HPDE6-E6E7 (cell line): ENCODE measurements at regions not wholly inside any gene's neighbourhood (a gene's known extent, or its start where the extent isn't known, plus 50 kb on each side); places are given as distances from the start of the nearest gene placed in this dataset.

Experiments used
- DNase-seq: peaks from one replicate; pipeline ENCODE4 v3.0.0; 2011; ENCODE audit warnings: missing footprints; ENCODE audit errors: extremely low spot score

- DNase-seq: no peak
These were observed 177.4 kb downstream of the SEC61B start for GRCh38 chr9:99399474-99399873.

DNA sequence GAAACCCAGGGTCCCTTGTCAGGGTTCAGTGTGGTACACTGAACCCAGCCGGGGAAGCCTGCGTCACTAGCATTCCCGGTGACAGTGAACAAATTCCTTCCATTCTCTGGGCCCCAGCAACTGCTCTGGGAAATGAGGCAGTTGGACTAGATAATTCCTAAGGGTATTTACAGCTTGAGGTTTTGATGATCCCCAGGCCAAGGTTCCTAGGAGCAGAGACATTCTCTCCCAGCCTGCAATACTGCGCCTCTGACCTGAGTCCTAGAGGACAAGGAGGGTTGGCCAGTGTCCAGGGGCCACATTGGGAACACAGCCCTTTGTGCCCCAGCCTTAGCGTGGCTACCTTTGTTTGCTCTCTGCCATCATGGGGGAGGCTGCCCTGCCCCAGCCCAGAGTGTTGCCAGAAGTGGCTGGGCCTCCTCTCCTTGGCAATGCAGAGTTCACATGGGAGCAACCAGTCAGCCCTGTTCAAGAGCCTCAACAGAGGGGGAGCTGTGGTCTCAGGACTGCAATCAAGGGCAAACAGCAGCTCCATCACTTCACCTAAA lies 178.2 kb downstream of the SEC61B start:
- DNase-seq: no peak

GRCh38 chr9:99401680-99402504 lies 179.8 kb downstream of the SEC61B start:
- no peak for DNase-seq

- DNase-seq: no peak
These were observed 181.3 kb downstream of the SEC61B start for GRCh38 chr9:99403371-99403770.

GRCh38 chr9:99405359-99405758 lies 183.3 kb downstream of the SEC61B start:
- no peak for DNase-seq

- DNase-seq: no peak
These were observed 184.9 kb downstream of the SEC61B start for GRCh38 chr9:99406939-99407338.

DNA sequence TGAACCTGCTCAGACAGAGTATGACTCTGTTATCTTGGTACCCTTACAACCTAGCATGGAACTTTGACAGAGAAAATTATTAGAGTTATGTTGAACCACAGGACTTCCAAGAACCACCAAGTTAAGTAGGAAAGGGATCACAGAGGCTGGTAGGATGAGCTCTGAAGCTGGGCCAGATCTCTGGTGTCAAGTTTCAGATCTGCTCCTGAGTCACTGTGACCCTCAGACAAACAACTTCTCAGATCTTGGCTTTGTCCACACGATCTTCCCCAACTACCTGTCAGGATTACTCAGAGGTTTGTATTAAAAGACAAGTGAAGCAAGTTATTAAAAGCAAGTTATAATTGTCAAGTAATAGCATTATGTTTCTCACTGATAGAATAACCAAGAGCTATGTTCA lies 189.0 kb downstream of the SEC61B start:
- no peak for DNase-seq

DNA sequence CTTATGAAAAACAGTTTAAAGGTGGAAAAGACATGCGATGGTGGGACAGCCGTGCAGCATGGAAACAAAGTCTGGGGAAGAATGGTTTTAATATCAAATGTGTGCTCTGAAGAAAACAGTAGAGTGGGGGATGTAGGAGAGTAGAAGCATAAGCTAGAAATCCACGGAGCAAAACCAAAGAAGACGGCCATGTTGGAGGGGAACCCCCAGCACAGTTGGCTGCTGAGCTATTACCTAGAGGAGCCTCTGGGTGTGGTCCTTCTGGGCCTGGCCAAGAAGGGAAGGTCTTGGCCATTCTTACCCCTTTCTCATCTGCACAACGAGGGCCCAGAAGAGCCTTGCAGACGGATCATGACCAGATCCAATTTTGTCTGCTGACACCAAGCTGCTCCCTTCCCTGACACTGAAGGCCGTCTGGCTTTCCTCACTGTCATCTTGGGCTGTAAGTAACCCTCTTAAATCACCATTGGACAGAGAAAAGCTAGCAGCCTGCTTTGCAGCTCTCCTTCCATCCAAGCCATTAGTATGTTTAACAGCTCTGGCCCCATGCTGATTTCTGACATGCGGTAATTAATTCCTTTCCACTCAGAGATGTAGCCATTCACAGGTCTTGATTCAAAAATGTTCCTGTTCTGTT lies 189.5 kb downstream of the SEC61B start:
- DNase-seq: no peak

DNA sequence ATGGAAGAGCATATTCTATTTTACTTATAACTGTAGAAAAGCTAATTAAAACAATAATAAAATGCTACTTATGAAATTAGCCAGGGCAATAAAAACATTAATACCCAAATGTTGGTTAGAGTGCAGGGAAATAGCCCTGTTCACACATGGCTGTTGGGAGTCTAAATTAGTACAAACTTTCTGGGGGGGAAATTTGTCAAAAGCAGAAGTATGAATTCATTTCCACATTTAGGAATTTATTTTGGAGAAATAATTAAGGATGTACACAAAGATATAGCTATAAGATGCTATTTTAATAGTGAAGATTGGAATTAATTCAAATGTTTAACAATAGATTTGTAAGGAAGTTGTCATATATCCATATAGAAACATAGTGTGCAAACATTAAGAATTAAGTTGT lies 190.5 kb downstream of the SEC61B start:
- DNase-seq: no peak

- DNase-seq: no peak
These were observed 192.2 kb downstream of the SEC61B start for GRCh38 chr9:99414321-99414720.

- no peak for DNase-seq
These were observed 193.5 kb downstream of the SEC61B start for GRCh38 chr9:99415606-99416005.

DNA sequence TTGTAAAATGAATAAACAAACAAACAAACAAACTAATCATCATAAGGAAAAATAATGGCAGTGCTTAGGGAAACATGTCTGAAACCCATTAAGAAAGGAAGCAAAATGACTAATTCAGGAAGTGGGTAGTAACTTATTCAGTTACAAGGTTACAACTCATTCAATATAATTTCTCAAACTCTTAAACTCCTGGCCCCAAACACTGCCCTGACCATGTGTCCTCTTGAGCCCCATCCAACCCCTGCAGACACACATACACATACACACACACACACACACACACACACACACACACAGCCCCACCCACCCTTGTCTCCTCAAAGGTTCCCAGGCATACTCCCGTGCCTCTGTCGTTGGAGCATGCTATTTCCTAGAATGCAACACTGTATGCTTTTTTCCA lies 193.9 kb downstream of the SEC61B start:
- no peak for DNase-seq

DNA sequence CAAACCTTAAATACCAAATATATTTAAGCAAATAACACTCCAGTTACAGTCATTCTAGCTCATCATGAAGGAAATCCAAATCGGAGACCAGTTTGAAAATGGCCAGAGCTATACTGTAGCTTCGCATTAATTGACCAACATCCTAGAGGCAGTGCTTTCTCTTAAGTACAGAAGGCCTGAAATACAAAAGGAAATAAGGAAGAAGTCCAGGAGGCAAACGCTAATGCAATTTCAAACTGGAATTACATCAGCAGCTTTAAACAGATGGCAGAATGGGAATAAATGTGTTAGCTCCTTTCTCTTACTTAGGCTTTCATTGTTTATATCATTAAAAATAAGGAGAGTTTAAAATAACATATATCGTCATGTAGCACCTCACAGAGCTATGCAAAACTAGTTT lies 197.0 kb downstream of the SEC61B start:
- DNase-seq: no peak

DNA sequence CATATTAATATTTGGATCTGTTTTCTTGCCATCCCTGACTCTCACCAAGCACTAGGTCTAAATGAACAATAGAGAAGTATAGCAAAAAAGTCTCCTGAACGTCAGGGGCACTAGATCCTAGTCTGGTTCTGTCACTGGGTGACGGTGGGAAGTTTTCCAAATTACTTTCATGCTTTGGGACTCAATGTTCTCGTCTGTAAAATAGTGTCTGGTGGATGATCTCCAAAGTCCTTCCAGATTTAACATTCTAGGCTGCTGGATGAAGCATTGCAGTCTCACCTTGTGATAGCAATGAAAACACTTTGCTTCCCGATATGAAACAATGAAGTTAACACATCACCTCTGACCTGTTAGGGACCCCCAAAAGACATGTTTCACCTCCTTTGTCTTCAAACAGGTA lies 199.3 kb downstream of the SEC61B start:
- DNase-seq: no peak

DNA sequence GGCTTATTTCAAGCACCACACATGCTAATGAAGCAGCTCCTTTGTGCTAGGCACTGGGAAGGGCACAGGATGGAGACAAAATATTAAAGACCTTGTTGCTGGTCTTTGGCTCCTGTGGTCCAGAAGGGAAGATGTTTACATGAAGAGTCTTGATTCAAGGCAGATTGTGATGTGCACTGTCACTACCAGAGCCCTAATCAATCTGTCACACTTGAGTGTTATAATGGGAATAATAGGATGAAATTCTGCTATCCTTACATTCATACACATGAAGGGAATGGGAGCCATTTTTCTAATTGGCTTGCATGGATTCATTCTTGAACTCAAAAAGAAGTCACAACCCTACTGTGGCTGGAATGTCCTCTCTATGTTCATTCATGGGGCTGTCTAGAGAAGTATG lies 203.0 kb downstream of the SEC61B start:
- DNase-seq: no peak

GRCh38 chr9:99425923-99426842 lies 204.1 kb downstream of the SEC61B start:
- no peak for DNase-seq

GRCh38 chr9:99427260-99427659 lies 205.2 kb downstream of the SEC61B start:
- DNase-seq: no peak

DNA sequence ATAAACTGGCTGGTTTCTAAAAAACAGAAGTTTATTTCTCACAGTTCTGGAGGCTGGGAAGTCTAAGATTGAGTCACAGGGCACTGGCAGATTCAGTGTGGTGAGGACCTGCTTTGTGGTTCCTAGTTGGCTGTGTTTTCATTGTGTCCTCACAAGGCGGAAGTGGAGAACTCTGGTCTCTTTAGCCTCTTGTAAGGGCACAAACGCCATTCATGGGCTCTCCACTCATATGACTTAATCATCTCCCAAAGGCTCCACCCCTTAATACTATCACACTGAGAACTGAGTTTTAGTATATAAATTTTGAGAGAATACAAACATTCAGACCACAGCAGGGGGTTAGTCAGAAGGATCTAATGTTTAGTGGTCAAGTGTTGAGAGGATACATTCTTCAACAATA lies 208.2 kb downstream of the SEC61B start:
- no peak for DNase-seq

GRCh38 chr9:99431103-99431502 lies 209.0 kb downstream of the SEC61B start:
- DNase-seq: no peak

- no peak for DNase-seq
These were observed 210.0 kb downstream of the SEC61B start for GRCh38 chr9:99432075-99432474.

GRCh38 chr9:99433095-99433494 lies 211.0 kb downstream of the SEC61B start:
- no peak for DNase-seq

- DNase-seq: peak; percentile 86
These were observed 211.5 kb downstream of the SEC61B start for GRCh38 chr9:99433555-99433954.
